Astrocyte (in vitro differentiated cells and primary cell): ENCODE measurements at regions not wholly inside any gene's neighbourhood (a gene's known extent, or its start where the extent isn't known, plus 50 kb on each side); places are given as distances from the start of the nearest gene placed in this dataset.
A peak's percentile ranks its signal among the peaks of the same experiment; 100 is the strongest.

Experiments used
- DNase-seq: peaks from one replicate; pipeline ENCODE4 v3.0.0-alpha.2; 2010; ENCODE audit warnings: low read depth
- FAIRE-seq: peaks from 2 replicates; lab custom pipeline; 2011; peaks lifted over from hg19 to GRCh38; lab: Jason Lieb, UNC
- H2AFZ ChIP-seq: 2 replicates; pipeline ENCODE4 v1.6.0; 2012; ENCODE audit warnings: low read depth, low read length, inconsistent platforms
- H3K27ac ChIP-seq: 2 replicates; pipeline ENCODE4 v1.5.1; 2011; ENCODE audit warnings: low read depth, low read length, inconsistent platforms
- H3K27me3 ChIP-seq: 2 replicates; pipeline ENCODE4 v1.6.0; 2011; ENCODE audit warnings: low read length, inconsistent platforms; ENCODE audit not compliant: insufficient read depth
- H3K36me3 ChIP-seq: 2 replicates; pipeline ENCODE4 v1.5.1; 2011; ENCODE audit warnings: low read length, inconsistent platforms; ENCODE audit not compliant: insufficient read depth
- H3K4me1 ChIP-seq: 2 replicates; pipeline ENCODE4 v1.5.1; 2011; ENCODE audit warnings: low read length, inconsistent platforms; ENCODE audit not compliant: insufficient read depth
- H3K4me2 ChIP-seq: 2 replicates; pipeline ENCODE4 v1.6.0; 2012; ENCODE audit warnings: low read length, inconsistent platforms
- H3K4me3 ChIP-seq: 2 replicates; pipeline ENCODE4 v1.5.1; 2011; ENCODE audit warnings: low read depth, mild to moderate bottlenecking, low read length, inconsistent platforms; ENCODE audit not compliant: insufficient read depth
- H3K79me2 ChIP-seq: 2 replicates; pipeline ENCODE4 v1.6.0; 2012; ENCODE audit warnings: mild to moderate bottlenecking, low read length, inconsistent platforms; ENCODE audit not compliant: insufficient read depth
- H3K9ac ChIP-seq: 2 replicates; pipeline ENCODE4 v1.6.0; 2012; ENCODE audit warnings: mild to moderate bottlenecking, low read length, inconsistent platforms
- H3K9me3 ChIP-seq: 2 replicates; pipeline ENCODE4 v1.5.1; 2012; ENCODE audit warnings: low read depth, mild to moderate bottlenecking, low read length, inconsistent platforms; ENCODE audit not compliant: insufficient read depth
- H4K20me1 ChIP-seq: 2 replicates; pipeline ENCODE4 v1.6.0; 2012; ENCODE audit warnings: low read length, inconsistent platforms; ENCODE audit not compliant: insufficient read depth
- H3K27ac Mint-ChIP-seq: one replicate; pipeline ENCODE4 v1.8.0; 2021; ENCODE audit warnings: mild to moderate bottlenecking, mixed read lengths; ENCODE audit not compliant: unreplicated experiment
- H3K27me3 Mint-ChIP-seq: one replicate; pipeline ENCODE4 v1.8.0; 2021; ENCODE audit warnings: low read depth, mixed read lengths; ENCODE audit not compliant: unreplicated experiment
- H3K36me3 Mint-ChIP-seq: one replicate; pipeline ENCODE4 v1.8.0; 2021; ENCODE audit warnings: low read depth, mixed read lengths; ENCODE audit not compliant: unreplicated experiment
- H3K4me1 Mint-ChIP-seq: one replicate; pipeline ENCODE4 v1.8.0; 2021; ENCODE audit warnings: low read depth, mixed read lengths; ENCODE audit not compliant: unreplicated experiment
- H3K4me3 Mint-ChIP-seq: one replicate; pipeline ENCODE4 v1.8.0; 2021; ENCODE audit warnings: mild to moderate bottlenecking, moderate library complexity, mixed read lengths; ENCODE audit not compliant: unreplicated experiment
- H3K9me3 Mint-ChIP-seq: one replicate; pipeline ENCODE4 v1.8.0; 2021; ENCODE audit warnings: mild to moderate bottlenecking, mixed read lengths; ENCODE audit not compliant: unreplicated experiment
- CTCF ChIP-seq: IDR thresholded peaks from 2 replicates; pipeline ENCODE4 v1.5.1; 2011; ENCODE audit warnings: low read depth, mild to moderate bottlenecking, inconsistent platforms, low read length, moderate library complexity; ENCODE audit not compliant: insufficient read depth
- EZH2 ChIP-seq: IDR thresholded peaks from 2 replicates; pipeline ENCODE4 v1.6.1; 2012; ENCODE audit warnings: mild to moderate bottlenecking, low read length, inconsistent platforms; ENCODE audit not compliant: insufficient read depth

- Histone ChIP-seq H3K4me2 (no peak overlapping the region), H3K4me3 (no peak overlapping the region), H4K20me1 (no peaks in the 10 kb centered on the region), H3K4me1 (no peaks in the 10 kb centered on the region), H3K9me3 (no peaks in the 10 kb centered on the region), H3K79me2 (no peaks in the 10 kb centered on the region), H2AFZ (no peak overlapping the region), H3K27me3 (no peaks in the 10 kb centered on the region), H3K9ac (no peak overlapping the region), H3K27ac (no peak overlapping the region), H3K36me3 (no peaks in the 10 kb centered on the region)
- peaks cover 2% of the 10 kb centered on the region for H3K36me3 Mint-ChIP-seq
- H3K9me3 Mint-ChIP-seq = no peaks in the 10 kb centered on the region
- FAIRE-seq = no peak
- TF ChIP-seq CTCF (no peak), EZH2 (no peak)
- no peak overlapping the region for H3K27ac Mint-ChIP-seq
- no peaks in the 10 kb centered on the region for H3K4me1 Mint-ChIP-seq
- peak; percentile 20 for DNase-seq
- peaks cover 20% of the 10 kb centered on the region for H3K27me3 Mint-ChIP-seq
- no peak overlapping the region for H3K4me3 Mint-ChIP-seq
Measured at GRCh38 chr9:119974026-119974425, 604.8 kb upstream of the BRINP1 start.

GRCh38 chr9:119968836-119969707 lies 599.8 kb upstream of the BRINP1 start:
- Histone ChIP-seq H2AFZ (no peak overlapping the region), H3K27ac (no peak overlapping the region), H3K4me1 (peaks cover 3% of the 10 kb centered on the region), H3K79me2 (no peaks in the 10 kb centered on the region), H3K4me2 (no peak overlapping the region), H4K20me1 (no peaks in the 10 kb centered on the region), H3K9me3 (no peaks in the 10 kb centered on the region), H3K9ac (no peak overlapping the region), H3K4me3 (no peak overlapping the region), H3K36me3 (no peaks in the 10 kb centered on the region), H3K27me3 (no peaks in the 10 kb centered on the region)
- no peak for TF ChIP-seq EZH2
- TF ChIP-seq CTCF = peak; percentile 85
- Mint-ChIP-seq H3K4me1 (peaks cover 2% of the 10 kb centered on the region), H3K27ac (no peak overlapping the region), H3K27me3 (peaks cover 12% of the 10 kb centered on the region), H3K9me3 (no peaks in the 10 kb centered on the region), H3K36me3 (no peaks in the 10 kb centered on the region), H3K4me3 (no peak overlapping the region)
- no peak for FAIRE-seq
- peak; percentile 46 for DNase-seq
